ENCODE measurements at regions not wholly inside any gene's neighbourhood (a gene's known extent, or its start where the extent isn't known, plus 50 kb on each side); places are given as distances from the start of the nearest gene placed in this dataset.

GRCh38 chr3:16030342-16030741 is 144.1 kb upstream of the GALNT15 start:
- DNase-seq (ENCODE audit: low spot score), result no peak
- no peaks in the 10 kb centered on the region for H3K27me3 ChIP-seq (replicated peaks; ENCODE audit: insufficient read depth)
- intact Hi-C loops (cut with DNase I), result no loop called here
- H3K9me3 ChIP-seq, result no peaks in the 10 kb centered on the region
- no peak overlapping the region for H3K4me3 ChIP-seq
- no peaks in the 10 kb centered on the region for H3K36me3 ChIP-seq
- H3K4me1 ChIP-seq (replicated peaks), result no peaks in the 10 kb centered on the region
- WGBS, result 93% methylated on average over 4 of the region's 4 CpGs
- no peak overlapping the region for H3K27ac ChIP-seq
- no peak for TF ChIP-seq POLR2A (IDR thresholded peaks at IDR 0.05)
- TF ChIP-seq CTCF (IDR thresholded peaks at IDR 0.05), result no peak
- TF ChIP-seq POLR2AphosphoS5 (IDR thresholded peaks at IDR 0.05), result no peak

- intact Hi-C loops (cut with DNase I), result no loop called here
- WGBS, result 93% methylated on average over 2 of the region's 2 CpGs
- DNase-seq (ENCODE audit: low spot score), result no peak
These were observed 143.0 kb upstream of the GALNT15 start for GRCh38 chr3:16031434-16031833.

GRCh38 chr3:16033889-16034687 is 140.4 kb upstream of the GALNT15 start:
- H3K36me3 ChIP-seq, result no peaks in the 10 kb centered on the region
- H3K27me3 ChIP-seq (replicated peaks; ENCODE audit: insufficient read depth), result no peaks in the 10 kb centered on the region
- no peaks in the 10 kb centered on the region for H3K4me1 ChIP-seq (replicated peaks)
- H3K9me3 ChIP-seq, result no peaks in the 10 kb centered on the region
- no peak overlapping the region for H3K27ac ChIP-seq
- WGBS, result 54% methylated on average over 3 of the region's 3 CpGs
- TF ChIP-seq CTCF (IDR thresholded peaks at IDR 0.05), result no peak
- no peak for TF ChIP-seq POLR2A (IDR thresholded peaks at IDR 0.05)
- no peak for TF ChIP-seq POLR2AphosphoS5 (IDR thresholded peaks at IDR 0.05)
- no peak overlapping the region for H3K4me3 ChIP-seq
- intact Hi-C loops (cut with DNase I), result no loop called here
- no peak for DNase-seq (ENCODE audit: low spot score)

More at GRCh38 chr3:16031434-16031833, 143.0 kb upstream of the GALNT15 start:
- no peak for TF ChIP-seq POLR2AphosphoS5 (IDR thresholded peaks at IDR 0.05)
- TF ChIP-seq POLR2A (IDR thresholded peaks at IDR 0.05), result no peak
- TF ChIP-seq CTCF (IDR thresholded peaks at IDR 0.05), result no peak
- H3K4me3 ChIP-seq, result no peak overlapping the region
- H3K36me3 ChIP-seq, result no peaks in the 10 kb centered on the region
- H3K27me3 ChIP-seq (replicated peaks; ENCODE audit: insufficient read depth), result no peaks in the 10 kb centered on the region
- H3K27ac ChIP-seq, result no peak overlapping the region
- no peaks in the 10 kb centered on the region for H3K9me3 ChIP-seq
- no peaks in the 10 kb centered on the region for H3K4me1 ChIP-seq (replicated peaks)

- WGBS, result 59% methylated on average over 2 of the region's 2 CpGs
- Histone ChIP-seq H3K27me3 (replicated peaks; ENCODE audit: insufficient read depth) (no peaks in the 10 kb centered on the region), H3K9me3 (no peaks in the 10 kb centered on the region), H3K27ac (no peak overlapping the region), H3K4me1 (replicated peaks) (no peaks in the 10 kb centered on the region), H3K4me3 (no peak overlapping the region), H3K36me3 (no peaks in the 10 kb centered on the region)
- intact Hi-C loops (cut with DNase I), result loop anchor here (10.0 kb wide), 1 partner anchor 226 kb away; no protein-coding TSS in a partner anchor
- no peak for TF ChIP-seq POLR2AphosphoS5 (IDR thresholded peaks at IDR 0.05)
- no peak for TF ChIP-seq CTCF (IDR thresholded peaks at IDR 0.05)
- no peak for TF ChIP-seq POLR2A (IDR thresholded peaks at IDR 0.05)
- no peak for DNase-seq (ENCODE audit: low spot score)
These were observed 133.5 kb upstream of the GALNT15 start for GRCh38 chr3:16040991-16041390.

All from prostate gland (tissue), 2 donors.